ENCODE measurements at regions not wholly inside any gene's neighbourhood (a gene's known extent, or its start where the extent isn't known, plus 50 kb on each side); places are given as distances from the start of the nearest gene placed in this dataset.

- TF ChIP-seq CTCF (IDR thresholded peaks at IDR 0.05) (no peak), POLR2AphosphoS5 (IDR thresholded peaks at IDR 0.05; ENCODE audit: low read depth, low read length) (no peak), PBX3 (IDR thresholded peaks at IDR 0.05) (no peak), RFX5 (IDR thresholded peaks at IDR 0.05; ENCODE audit: low read length) (no peak), CHD2 (IDR thresholded peaks at IDR 0.05; ENCODE audit: low read length, partially characterized antibody) (no peak), EP300 (IDR thresholded peaks at IDR 0.05; ENCODE audit: borderline replicate concordance in 1 of 2, low read depth in 1 of 2, low read length in 1 of 2) (no peak)
These were observed 110.5 kb upstream of the DOK5 start for GRCh38 chr20:54364919-54365318.

Measured in SK-N-SH (cell line).